K562 (cell line): ENCODE measurements at regions not wholly inside any gene's neighbourhood (a gene's known extent, or its start where the extent isn't known, plus 50 kb on each side); places are given as distances from the start of the nearest gene placed in this dataset.

Experiments used
- ATAC-seq: fragments of 200-7000 bp; cut with Tn5 transposase; 3 replicates; pipeline ENCODE4 v1.9.1; 2020; ENCODE audit warnings: moderate library complexity
- BruUV-seq: library from RNA; stranded (reverse); fragments of 400-500 nt; replicated peaks from 2 replicates; lab custom pipeline; 2021; lab: Mats Ljungman, UMichigan
- CTCF ChIA-PET: fragments of 300-600 bp; formaldehyde crosslinking; extraction: SDS; loops from one replicate; lab custom pipeline; 2021; ENCODE audit warnings: low intra/inter-chr PET ratio; lab: Yijun Ruan, JAX
- POLR2A ChIA-PET: fragments of 300-600, 350-650 bp; sonication (Branson Sonifier 250); formaldehyde crosslinking; extraction: SDS; loops from one replicate; lab custom pipeline; 2021; ENCODE audit warnings: antibody characterized with exemption, inconsistent platforms; lab: Yijun Ruan, JAX
- DNase-seq, 4 experiments: peaks; one replicate each; pipeline versions ENCODE4 v3.0.0 to v3.0.0-alpha.2; 2011 to 2018; ENCODE audit warnings: low spot score in 3 of 4, mixed read lengths in 3 of 4; ENCODE audit errors: extremely low read depth in 1 of 4
- FAIRE-seq: peaks from 2 replicates; lab custom pipeline; 2011; peaks lifted over from hg19 to GRCh38; lab: Jason Lieb, UNC
- H2AFZ ChIP-seq: 2 replicates; pipeline ENCODE4 v1.6.0; 2011; ENCODE audit warnings: low read depth, low read length, control low read depth, inconsistent platforms
- H3K27ac ChIP-seq: fragments of 200-600 bp; 3 replicates; pipeline ENCODE4 v1.8.0; 2011; ENCODE audit warnings: low read depth, mild to moderate bottlenecking, control low read depth, inconsistent platforms, low read length, moderate library complexity, mixed read lengths; ENCODE audit errors: extremely low read depth
- H3K27me3 ChIP-seq, 2 experiments: fragments of 300-600 bp in 1 of 2; 2 replicates in 1 of 2; 3 replicates in 1 of 2; pipeline versions ENCODE4 v1.6.0 to v1.8.0; 2011; ENCODE audit warnings: inconsistent platforms in 2 of 2, low read length in 2 of 2, mild to moderate bottlenecking in 1 of 2, mixed read lengths in 1 of 2, moderate library complexity in 1 of 2; ENCODE audit not compliant: control insufficient read depth in 2 of 2, insufficient read depth in 2 of 2
- H3K36me3 ChIP-seq: fragments of 300-600 bp; 3 replicates; pipeline ENCODE4 v1.8.0; 2011; ENCODE audit warnings: mild to moderate bottlenecking, low read length, inconsistent platforms; ENCODE audit not compliant: control insufficient read depth, insufficient read depth
- H3K4me1 ChIP-seq, 2 experiments: fragments of 200-600 bp in 1 of 2; replicated peaks in 1 of 2; 2 replicates in 1 of 2; 3 replicates in 1 of 2; pipeline versions ENCODE4 v1.5.1 to v1.8.0; 2011; ENCODE audit warnings: inconsistent platforms in 2 of 2, low read length in 2 of 2, mild to moderate bottlenecking in 1 of 2, mixed read lengths in 1 of 2, moderate library complexity in 1 of 2; ENCODE audit not compliant: control insufficient read depth in 2 of 2, insufficient read depth in 2 of 2
- H3K4me2 ChIP-seq: 2 replicates; pipeline ENCODE4 v1.6.1; 2011; ENCODE audit warnings: low read length, control low read depth, inconsistent platforms, mixed read lengths; ENCODE audit not compliant: insufficient read depth
- H3K4me3 ChIP-seq: fragments of 200-600 bp; sonication (generic), shearing (Covaris generic); 2 replicates; pipeline ENCODE4 v1.5.1; 2016; ENCODE audit warnings: control low read depth, inconsistent platforms
- H3K79me2 ChIP-seq: fragments of 200-600 bp; 3 replicates; pipeline ENCODE4 v1.8.0; 2011; ENCODE audit warnings: low read length, inconsistent platforms; ENCODE audit not compliant: control insufficient read depth, insufficient read depth
- H3K9ac ChIP-seq, 2 experiments: 2 replicates each; pipeline versions ENCODE4 v1.6.0 to v1.6.1; 2011; ENCODE audit warnings: low read depth in 2 of 2, low read length in 2 of 2, control low read depth in 1 of 2, inconsistent platforms in 1 of 2, mild to moderate bottlenecking in 1 of 2, mixed read lengths in 1 of 2; ENCODE audit not compliant: insufficient read depth in 1 of 2
- H3K9me1 ChIP-seq: one replicate; pipeline ENCODE4 v1.6.0; 2011; ENCODE audit warnings: inconsistent platforms, mild to moderate bottlenecking, low read length, moderate library complexity; ENCODE audit not compliant: control insufficient read depth, insufficient read depth
- H3K9me3 ChIP-seq: replicated peaks from 2 replicates; pipeline ENCODE4 v1.5.1; 2011; ENCODE audit warnings: low read depth, low read length, inconsistent platforms; ENCODE audit not compliant: control insufficient read depth, insufficient read depth
- H4K20me1 ChIP-seq: replicated peaks from 2 replicates; pipeline ENCODE4 v1.6.1; 2011; ENCODE audit warnings: low read length, inconsistent platforms, mixed read lengths; ENCODE audit not compliant: control insufficient read depth, insufficient read depth
- EWSR1 ChIP-seq: fragments of 450-650 bp; IDR thresholded peaks from 2 replicates; pipeline ENCODE4 v1.6.1; 2018; ENCODE audit warnings: borderline replicate concordance, mild to moderate bottlenecking, low read depth, moderate library complexity; ENCODE audit not compliant: partially characterized antibody
- FOS ChIP-seq: IDR thresholded peaks from 3 replicates; pipeline ENCODE4 v1.6.1; 2011; ENCODE audit not compliant: insufficient read length; ENCODE audit errors: extremely low read depth
- FOXA3 ChIP-seq, 2 experiments: fragments of 450-650 bp in 1 of 2; sonication (generic) in 1 of 2; formaldehyde crosslinking; IDR thresholded peaks in 1 of 2; conservative IDR thresholded peaks in 1 of 2; 2 replicates each; pipeline versions ENCODE4 v1.4.0 to v1.8.0; 2020 to 2022; ENCODE audit warnings: mild to moderate bottlenecking in 2 of 2, missing genetic modification reagents in 1 of 2
- HCFC1 ChIP-seq: IDR thresholded peaks from 2 replicates; pipeline ENCODE4 v1.6.1; 2012; ENCODE audit warnings: low read depth, low read length, improper control_type of control experiment
- KLF1 ChIP-seq: fragments of 450-650 bp; IDR thresholded peaks from 2 replicates; pipeline ENCODE4 v1.6.1; 2016; ENCODE audit warnings: missing genetic modification characterization, missing compliant biosample characterization
- MIER1 ChIP-seq: fragments of 450-650 bp; IDR thresholded peaks from 2 replicates; pipeline ENCODE4 v1.6.1; 2016; ENCODE audit warnings: antibody characterized with exemption, mild to moderate bottlenecking, low read depth
- SRSF3 ChIP-seq: fragments of 200-400 bp; formaldehyde crosslinking; IDR thresholded peaks from 2 replicates; pipeline ENCODE4 v1.6.1; 2016; ENCODE audit warnings: mild to moderate bottlenecking, low read length, moderate library complexity; ENCODE audit not compliant: insufficient read depth
- TOE1 ChIP-seq, 2 experiments: fragments of 450-650 bp in 1 of 2; sonication (generic) in 1 of 2; formaldehyde crosslinking in 1 of 2; IDR thresholded peaks; 2 replicates each; pipeline versions ENCODE4 v1.7.1 to v1.8.0; 2016 to 2022; ENCODE audit warnings: borderline replicate concordance in 2 of 2, mild to moderate bottlenecking in 2 of 2, antibody characterized with exemption in 1 of 2, inconsistent platforms in 1 of 2, low read depth in 1 of 2, missing genetic modification reagents in 1 of 2, moderate library complexity in 1 of 2
- ZNF165 ChIP-seq: fragments of 250-450 bp; sonication (Bioruptor Pico); IDR thresholded peaks from 2 replicates; pipeline ENCODE4 v1.4.0; 2020; ENCODE audit warnings: borderline replicate concordance
- ZNF311 ChIP-seq: fragments of 250-450 bp; sonication (Bioruptor Pico); IDR thresholded peaks from 2 replicates; pipeline ENCODE4 v1.4.0; 2020; ENCODE audit warnings: mild to moderate bottlenecking, moderate library complexity
- ZNF408 ChIP-seq: fragments of 250-450 bp; sonication (Bioruptor Pico); IDR thresholded peaks from 2 replicates; pipeline ENCODE4 v1.4.0; 2020; ENCODE audit warnings: low read depth, mild to moderate bottlenecking, moderate library complexity
- ZNF785 ChIP-seq: fragments of 250-450 bp; sonication (Bioruptor Pico); IDR thresholded peaks from 2 replicates; pipeline ENCODE4 v1.4.0; 2020; ENCODE audit warnings: mild to moderate bottlenecking
- WGBS: fragments of 100-300 bp; shearing (Covaris generic); methylation state at CpG from one replicate; pipeline ENCODE4 v1.1.6; 2016; ENCODE audit warnings: low coverage, mixed read lengths; ENCODE audit not compliant: insufficient coverage; ENCODE audit errors: missing lambda C conversion rate; 5-methylcytosine and 5-hydroxymethylcytosine counted together
- in situ Hi-C: fragments of 300-500 bp; cut with MboI; formaldehyde crosslinking; loops from 4 replicates; pipeline ENCODE4 v1.15.0; 2018; ENCODE audit warnings: inconsistent platforms, mixed read lengths
- intact Hi-C: fragments of 100-400 bp; cut with micrococcal nuclease; formaldehyde crosslinking; loops from 2 replicates; pipeline ENCODE4 v1.14.2; 2022

DNA sequence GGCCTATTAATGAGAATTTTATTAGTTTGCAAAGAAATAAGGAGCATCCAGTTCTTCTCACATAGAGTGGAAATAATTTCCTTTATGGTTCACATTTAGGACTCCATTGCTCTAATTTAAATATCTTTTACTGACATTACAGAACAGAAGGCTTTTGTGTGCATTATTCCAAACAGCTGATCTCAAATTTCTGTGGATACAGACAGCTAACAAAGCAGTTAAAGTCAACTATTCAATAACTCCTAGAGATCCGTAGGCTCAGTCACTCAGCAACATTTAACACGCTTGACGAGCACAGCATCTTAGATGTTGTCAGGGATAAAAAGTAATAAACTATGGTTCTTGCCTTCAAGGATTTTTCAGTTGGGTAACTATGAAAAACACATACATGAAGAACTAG lies 305.8 kb upstream of the SYNCRIP start:
- DNase-seq (no peak), FAIRE-seq (no peak), ATAC-seq (no peak)
- Histone ChIP-seq H3K27me3 (no peaks in the 10 kb centered on the region), H3K4me3 (no peak overlapping the region), H3K4me2 (no peak overlapping the region), H3K27ac (no peak overlapping the region), H3K4me1 (no peaks in the 10 kb centered on the region), H3K9me1 (no peaks in the 10 kb centered on the region), H3K9ac (no peak overlapping the region), H3K79me2 (no peaks in the 10 kb centered on the region), H4K20me1 (no peaks in the 10 kb centered on the region), H3K9me3 (no peaks in the 10 kb centered on the region), H3K36me3 (no peaks in the 10 kb centered on the region), H2AFZ (no peak overlapping the region)
- no TSS peak for BruUV-seq
- POLR2A ChIA-PET = no interaction called here
- CTCF ChIA-PET = no interaction called here
- in situ Hi-C loops = no loop called here
- 2% methylated on average over 3 of the region's 3 CpGs for WGBS
- no peak for TF ChIP-seq FOXA3 (CRISPR knock-in tag; conservative IDR thresholded peaks at IDR 0.05 in 1 of 2, IDR thresholded peaks at IDR 0.05 in 1 of 2)
- no peak for TF ChIP-seq HCFC1
- TF ChIP-seq MIER1 = no peak
- intact Hi-C loops = no loop called here

DNA sequence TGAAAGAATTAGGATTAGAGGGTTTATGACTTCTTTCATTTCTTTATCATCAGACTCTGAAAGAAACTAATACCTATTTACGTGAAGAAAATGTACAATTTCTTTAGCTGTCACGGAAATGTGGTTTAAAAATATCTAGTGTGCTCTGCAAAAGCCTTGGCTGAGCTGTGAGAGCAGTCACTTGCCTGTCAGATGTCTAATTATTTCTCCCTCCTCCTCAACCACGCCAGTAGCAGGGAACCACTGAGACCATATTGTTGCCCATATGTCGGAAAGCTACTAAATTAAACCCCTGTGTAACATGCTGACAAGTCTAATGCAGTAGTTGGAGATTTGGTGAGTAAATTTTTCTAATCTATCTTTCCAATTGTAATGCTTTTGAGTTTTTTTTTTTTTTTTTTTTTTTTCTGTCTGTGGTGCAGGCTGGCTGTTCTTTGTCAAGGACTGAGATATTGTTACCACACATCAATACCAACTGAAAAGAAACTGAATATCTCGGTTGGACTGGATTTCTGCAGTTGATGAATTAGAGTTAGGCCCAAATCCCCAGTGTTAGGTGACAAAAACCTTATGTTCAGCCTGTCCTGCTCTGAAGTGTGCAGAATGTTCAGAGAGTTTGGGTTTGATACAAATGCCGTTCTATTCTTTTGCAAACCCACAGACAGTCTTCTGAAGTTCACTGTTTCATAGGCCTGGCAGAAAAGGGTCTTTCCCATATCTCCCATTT lies 302.9 kb upstream of the SYNCRIP start:
- Histone ChIP-seq H3K4me3 (no peak overlapping the region), H3K4me1 (no peaks in the 10 kb centered on the region), H3K4me2 (no peak overlapping the region), H3K9me1 (no peaks in the 10 kb centered on the region), H3K9ac (no peak overlapping the region), H3K9me3 (no peaks in the 10 kb centered on the region), H3K36me3 (no peaks in the 10 kb centered on the region), H3K27ac (no peak overlapping the region), H4K20me1 (no peaks in the 10 kb centered on the region), H3K27me3 (no peaks in the 10 kb centered on the region), H3K79me2 (no peaks in the 10 kb centered on the region), H2AFZ (no peak overlapping the region)
- CTCF ChIA-PET = no interaction called here
- BruUV-seq = no TSS peak
- intact Hi-C loops = no loop called here
- WGBS = 2% methylated on average over 6 of the region's 6 CpGs
- in situ Hi-C loops = no loop called here
- DNase-seq (no peak), FAIRE-seq (no peak), ATAC-seq (no peak)
- POLR2A ChIA-PET = no interaction called here
- no peak for TF ChIP-seq EWSR1
- TF ChIP-seq ZNF165 (CRISPR knock-in tag) = no peak
- TF ChIP-seq ZNF408 (CRISPR knock-in tag) = no peak
- no peak for TF ChIP-seq ZNF785
- TF ChIP-seq SRSF3 = no peak
- TF ChIP-seq TOE1 (IDR thresholded peaks at IDR 0.05; ENCODE audit: borderline replicate concordance) = no peak
- no peak for TF ChIP-seq TOE1 (CRISPR knock-in tag; IDR thresholded peaks at IDR 0.05; ENCODE audit: borderline replicate concordance, low read depth)
- TF ChIP-seq FOS = no peak
- TF ChIP-seq ZNF311 (CRISPR knock-in tag) = no peak
- TF ChIP-seq KLF1 (tag) = no peak
